ENCODE measurements at regions not wholly inside any gene's neighbourhood (a gene's known extent, or its start where the extent isn't known, plus 50 kb on each side); places are given as distances from the start of the nearest gene placed in this dataset.
"Not testable (repeated sequence)": the region's sequence is repeated elsewhere in the genome, so short reads cannot be mapped to it uniquely, and the experiment has no call there.

DNA sequence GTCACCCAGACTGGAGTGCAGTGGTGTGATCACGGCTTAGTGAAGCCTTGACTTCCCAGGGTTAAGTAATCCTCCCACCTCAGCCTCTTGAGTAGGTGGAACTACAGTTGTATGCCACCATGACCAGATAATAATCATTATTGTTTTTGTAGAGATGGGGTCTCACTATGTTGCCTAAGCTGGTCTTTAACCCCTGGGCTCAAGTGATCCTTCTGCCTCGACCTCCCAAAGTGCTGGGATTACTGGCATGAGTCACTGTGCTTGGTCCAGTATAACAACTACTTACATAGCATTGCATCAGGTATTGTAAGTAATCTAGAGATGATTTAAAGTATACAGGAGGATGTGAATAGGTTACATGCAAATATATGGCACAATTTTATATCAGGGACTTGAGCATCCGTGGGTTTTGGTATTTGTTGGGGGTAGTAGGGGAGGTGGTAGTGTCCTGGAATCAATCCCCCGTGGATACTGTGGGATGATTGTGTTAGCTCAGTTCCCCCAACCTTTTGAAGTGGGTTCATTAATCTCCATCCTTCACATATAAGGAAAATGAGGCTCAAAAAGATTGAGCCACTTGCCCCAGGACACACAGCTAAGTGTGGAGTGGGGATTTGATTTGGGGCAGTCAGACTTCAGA, 61.4 kb upstream of the CNIH3 start:
- no peaks in the 10 kb centered on the region for H3K9me3 Mint-ChIP-seq (ENCODE audit: low read depth, unreplicated experiment)
- no peak overlapping the region for H3K4me3 Mint-ChIP-seq (ENCODE audit: low read depth, unreplicated experiment)
- BruUV-seq (replicated peaks) = no TSS peak
- no peaks in the 10 kb centered on the region for H3K27me3 Mint-ChIP-seq (ENCODE audit: unreplicated experiment)
- TF ChIP-seq, protein P1, sequence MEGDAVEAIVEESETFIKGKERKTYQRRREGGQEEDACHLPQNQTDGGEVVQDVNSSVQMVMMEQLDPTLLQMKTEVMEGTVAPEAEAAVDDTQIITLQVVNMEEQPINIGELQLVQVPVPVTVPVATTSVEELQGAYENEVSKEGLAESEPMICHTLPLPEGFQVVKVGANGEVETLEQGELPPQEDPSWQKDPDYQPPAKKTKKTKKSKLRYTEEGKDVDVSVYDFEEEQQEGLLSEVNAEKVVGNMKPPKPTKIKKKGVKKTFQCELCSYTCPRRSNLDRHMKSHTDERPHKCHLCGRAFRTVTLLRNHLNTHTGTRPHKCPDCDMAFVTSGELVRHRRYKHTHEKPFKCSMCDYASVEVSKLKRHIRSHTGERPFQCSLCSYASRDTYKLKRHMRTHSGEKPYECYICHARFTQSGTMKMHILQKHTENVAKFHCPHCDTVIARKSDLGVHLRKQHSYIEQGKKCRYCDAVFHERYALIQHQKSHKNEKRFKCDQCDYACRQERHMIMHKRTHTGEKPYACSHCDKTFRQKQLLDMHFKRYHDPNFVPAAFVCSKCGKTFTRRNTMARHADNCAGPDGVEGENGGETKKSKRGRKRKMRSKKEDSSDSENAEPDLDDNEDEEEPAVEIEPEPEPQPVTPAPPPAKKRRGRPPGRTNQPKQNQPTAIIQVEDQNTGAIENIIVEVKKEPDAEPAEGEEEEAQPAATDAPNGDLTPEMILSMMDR (IDR thresholded peaks at IDR 0.05; ENCODE audit: unreplicated experiment) = no peak
- H3K27ac Mint-ChIP-seq (ENCODE audit: unreplicated experiment) = peak overlapping the region; percentile 96
- no peak for DNase-seq
- no peaks in the 10 kb centered on the region for H3K36me3 Mint-ChIP-seq (ENCODE audit: insufficient read depth, unreplicated experiment)
- CTCF ChIA-PET = interaction anchor here (1.2 kb wide), 1 partner anchor 12 kb away, joined by 3 read pairs; no protein-coding TSS in a partner anchor
- intact Hi-C loops (cut with micrococcal nuclease; ENCODE audit: unreplicated experiment) = no loop called here
- H3K4me1 Mint-ChIP-seq (ENCODE audit: low read depth, unreplicated experiment) = no peaks in the 10 kb centered on the region

DNA sequence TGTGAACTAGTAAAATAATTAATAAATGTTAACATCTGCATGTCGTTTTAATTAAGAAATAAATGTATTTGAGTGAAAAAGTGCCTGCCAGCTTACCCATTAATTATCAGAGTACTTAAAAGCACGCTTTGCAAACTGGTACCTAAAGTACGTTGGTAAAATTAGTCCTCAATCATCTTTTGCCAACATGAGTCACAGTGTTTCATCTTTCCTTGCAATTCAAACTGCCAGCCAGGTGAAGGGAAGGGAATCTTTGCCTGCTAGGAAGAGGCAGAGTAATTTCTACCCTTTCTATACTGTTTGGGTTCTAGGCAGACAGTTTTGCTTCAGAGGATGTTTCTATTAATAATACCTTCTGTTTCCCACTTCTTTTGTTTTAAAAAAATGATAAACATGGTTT, 57.2 kb upstream of the CNIH3 start:
- Mint-ChIP-seq H3K9me3 (ENCODE audit: low read depth, unreplicated experiment) (peaks cover 5% of the 10 kb centered on the region), H3K4me3 (ENCODE audit: low read depth, unreplicated experiment) (no peak overlapping the region), H3K36me3 (ENCODE audit: insufficient read depth, unreplicated experiment) (no peaks in the 10 kb centered on the region), H3K4me1 (ENCODE audit: low read depth, unreplicated experiment) (no peaks in the 10 kb centered on the region), H3K27ac (ENCODE audit: unreplicated experiment) (no peak overlapping the region), H3K27me3 (ENCODE audit: unreplicated experiment) (no peaks in the 10 kb centered on the region)
- TF ChIP-seq, protein P1 (IDR thresholded peaks at IDR 0.05; ENCODE audit: unreplicated experiment) = no peak
- no TSS peak for BruUV-seq (replicated peaks)
- intact Hi-C loops (cut with micrococcal nuclease; ENCODE audit: unreplicated experiment) = no loop called here
- CTCF ChIA-PET = no interaction called here
- DNase-seq = no peak

DNA sequence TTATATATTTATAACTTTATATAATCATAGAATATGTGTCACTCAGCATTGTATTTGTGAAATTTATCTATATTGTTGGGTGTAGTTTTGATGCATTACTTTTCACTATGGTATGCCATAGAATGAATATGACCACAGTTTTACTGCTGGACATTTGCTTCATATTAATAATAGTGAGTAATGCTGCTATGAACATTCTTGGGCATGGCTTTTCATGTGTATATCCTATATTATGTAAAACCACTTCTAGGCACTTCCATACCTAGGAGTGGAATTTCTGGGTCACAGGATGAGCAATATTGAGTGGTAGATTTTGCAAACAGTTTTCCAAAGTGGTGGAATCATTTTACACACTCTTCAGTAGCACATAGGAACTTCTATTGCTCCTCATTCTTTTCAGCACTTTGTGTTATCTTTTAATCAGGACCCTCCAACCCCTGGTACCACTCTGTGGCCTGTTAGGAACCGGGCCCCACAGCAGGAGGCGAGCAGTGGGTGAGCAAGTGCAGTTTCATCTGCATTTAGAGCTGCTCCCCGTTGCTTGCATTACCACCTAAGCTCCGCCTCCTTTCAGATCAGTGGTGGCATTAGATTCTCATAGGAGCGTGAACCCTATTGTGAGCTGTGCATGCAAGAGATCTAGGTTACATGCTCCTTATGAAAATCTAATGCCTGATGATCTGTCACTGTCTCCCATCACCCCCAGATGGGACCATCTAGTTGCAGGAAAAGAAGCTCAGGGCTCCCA, 56.0 kb upstream of the CNIH3 start:
- Mint-ChIP-seq H3K9me3 (ENCODE audit: low read depth, unreplicated experiment) (peaks cover 5% of the 10 kb centered on the region), H3K27me3 (ENCODE audit: unreplicated experiment) (no peaks in the 10 kb centered on the region), H3K4me1 (ENCODE audit: low read depth, unreplicated experiment) (peaks cover 7% of the 10 kb centered on the region), H3K36me3 (ENCODE audit: insufficient read depth, unreplicated experiment) (no peaks in the 10 kb centered on the region), H3K27ac (ENCODE audit: unreplicated experiment) (no peak overlapping the region), H3K4me3 (ENCODE audit: low read depth, unreplicated experiment) (no peak overlapping the region)
- no peak for DNase-seq
- CTCF ChIA-PET = interaction anchor here (0.6 kb wide), 1 partner anchor 22 kb away, joined by 3 read pairs; no protein-coding TSS in a partner anchor
- intact Hi-C loops (cut with micrococcal nuclease; ENCODE audit: unreplicated experiment) = no loop called here
- TF ChIP-seq, protein P1 (IDR thresholded peaks at IDR 0.05; ENCODE audit: unreplicated experiment) = no peak
- BruUV-seq (replicated peaks) = no TSS peak

DNA sequence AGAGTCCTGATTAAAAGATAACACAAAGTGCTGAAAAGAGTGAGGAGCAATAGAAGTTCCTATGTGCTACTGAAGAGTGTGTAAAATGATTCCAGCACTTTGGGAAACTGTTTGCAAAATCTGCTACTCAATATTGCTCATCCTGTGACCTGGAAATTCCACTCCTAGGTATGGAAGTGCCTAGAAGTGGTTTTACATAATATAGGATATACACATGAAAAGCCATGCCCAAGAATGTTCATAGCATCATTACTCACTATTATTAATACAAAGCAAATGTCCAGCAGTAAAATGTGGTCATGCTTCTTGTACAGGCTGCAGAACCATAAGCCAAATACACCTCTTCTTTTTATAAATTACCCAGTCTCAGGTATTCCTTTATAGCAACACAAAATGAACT, 53.2 kb upstream of the CNIH3 start:
- H3K9me3 Mint-ChIP-seq (ENCODE audit: low read depth, unreplicated experiment); H3K4me3 Mint-ChIP-seq (ENCODE audit: low read depth, unreplicated experiment); DNase-seq; H3K36me3 Mint-ChIP-seq (ENCODE audit: insufficient read depth, unreplicated experiment); H3K27ac Mint-ChIP-seq (ENCODE audit: unreplicated experiment); intact Hi-C loops (cut with micrococcal nuclease; ENCODE audit: unreplicated experiment); CTCF ChIA-PET; H3K27me3 Mint-ChIP-seq (ENCODE audit: unreplicated experiment); BruUV-seq (replicated peaks): not testable (repeated sequence)
- H3K4me1 Mint-ChIP-seq (ENCODE audit: low read depth, unreplicated experiment) = peaks cover 19% of the 10 kb centered on the region

DNA sequence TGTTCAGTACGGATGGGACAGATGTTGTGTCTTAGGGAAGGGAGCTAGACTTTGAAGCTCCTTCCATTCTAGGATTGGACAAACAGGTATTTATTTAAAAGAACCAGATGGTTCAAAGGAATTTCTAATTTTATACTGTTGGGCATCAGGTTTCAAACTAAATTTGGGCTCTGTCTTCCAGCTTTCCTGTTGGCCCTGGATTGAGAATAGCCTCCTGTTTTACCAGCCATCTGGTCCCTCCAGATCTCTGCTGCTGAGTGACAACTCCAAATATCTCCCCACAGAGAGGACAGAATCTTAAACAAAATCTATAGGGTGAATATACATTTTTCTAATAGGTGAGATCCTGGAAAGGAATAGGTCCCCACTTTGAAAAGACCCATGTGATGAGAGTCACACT, 52.5 kb upstream of the CNIH3 start:
- CTCF ChIA-PET = no interaction called here
- Mint-ChIP-seq H3K27ac (ENCODE audit: unreplicated experiment) (no peak overlapping the region), H3K4me3 (ENCODE audit: low read depth, unreplicated experiment) (no peak overlapping the region), H3K4me1 (ENCODE audit: low read depth, unreplicated experiment) (peaks cover 19% of the 10 kb centered on the region), H3K27me3 (ENCODE audit: unreplicated experiment) (no peaks in the 10 kb centered on the region), H3K9me3 (ENCODE audit: low read depth, unreplicated experiment) (peaks cover 5% of the 10 kb centered on the region), H3K36me3 (ENCODE audit: insufficient read depth, unreplicated experiment) (no peaks in the 10 kb centered on the region)
- no TSS peak for BruUV-seq (replicated peaks)
- DNase-seq = no peak
- intact Hi-C loops (cut with micrococcal nuclease; ENCODE audit: unreplicated experiment) = no loop called here
- TF ChIP-seq, protein P1 (IDR thresholded peaks at IDR 0.05; ENCODE audit: unreplicated experiment) = no peak
